ENCODE measurements at regions not wholly inside any gene's neighbourhood (a gene's known extent, or its start where the extent isn't known, plus 50 kb on each side); places are given as distances from the start of the nearest gene placed in this dataset.

- 84% methylated on average over 3 of the region's 3 CpGs for WGBS
- Histone ChIP-seq H3K4me1 (peaks cover 4 to 14% (median 8%) of the 10 kb centered on the region in 4 donors), H3K36me3 (no peaks in the 10 kb centered on the region), H3K4me3 (no peak overlapping the region), H3K27ac (replicated peaks in 1 of 4) (no peak overlapping the region), H3K9me3 (no peaks in the 10 kb centered on the region), H3K27me3 (no peaks in the 10 kb centered on the region)
- no peak for DNase-seq (ENCODE audit: extremely low spot score)
- TF ChIP-seq POLR2A (IDR thresholded peaks at IDR 0.05; ENCODE audit: low read depth) (no peak), EP300 (IDR thresholded peaks at IDR 0.05) (no peak), POLR2AphosphoS5 (IDR thresholded peaks at IDR 0.05) (no peak)
- TF ChIP-seq, protein P1, sequence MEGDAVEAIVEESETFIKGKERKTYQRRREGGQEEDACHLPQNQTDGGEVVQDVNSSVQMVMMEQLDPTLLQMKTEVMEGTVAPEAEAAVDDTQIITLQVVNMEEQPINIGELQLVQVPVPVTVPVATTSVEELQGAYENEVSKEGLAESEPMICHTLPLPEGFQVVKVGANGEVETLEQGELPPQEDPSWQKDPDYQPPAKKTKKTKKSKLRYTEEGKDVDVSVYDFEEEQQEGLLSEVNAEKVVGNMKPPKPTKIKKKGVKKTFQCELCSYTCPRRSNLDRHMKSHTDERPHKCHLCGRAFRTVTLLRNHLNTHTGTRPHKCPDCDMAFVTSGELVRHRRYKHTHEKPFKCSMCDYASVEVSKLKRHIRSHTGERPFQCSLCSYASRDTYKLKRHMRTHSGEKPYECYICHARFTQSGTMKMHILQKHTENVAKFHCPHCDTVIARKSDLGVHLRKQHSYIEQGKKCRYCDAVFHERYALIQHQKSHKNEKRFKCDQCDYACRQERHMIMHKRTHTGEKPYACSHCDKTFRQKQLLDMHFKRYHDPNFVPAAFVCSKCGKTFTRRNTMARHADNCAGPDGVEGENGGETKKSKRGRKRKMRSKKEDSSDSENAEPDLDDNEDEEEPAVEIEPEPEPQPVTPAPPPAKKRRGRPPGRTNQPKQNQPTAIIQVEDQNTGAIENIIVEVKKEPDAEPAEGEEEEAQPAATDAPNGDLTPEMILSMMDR (IDR thresholded peaks at IDR 0.05): no peak
- intact Hi-C loops (cut with DNase I): no loop called here
These were observed 132.4 kb upstream of the FSHR start for GRCh38 chr2:49286726-49287125.

DNA sequence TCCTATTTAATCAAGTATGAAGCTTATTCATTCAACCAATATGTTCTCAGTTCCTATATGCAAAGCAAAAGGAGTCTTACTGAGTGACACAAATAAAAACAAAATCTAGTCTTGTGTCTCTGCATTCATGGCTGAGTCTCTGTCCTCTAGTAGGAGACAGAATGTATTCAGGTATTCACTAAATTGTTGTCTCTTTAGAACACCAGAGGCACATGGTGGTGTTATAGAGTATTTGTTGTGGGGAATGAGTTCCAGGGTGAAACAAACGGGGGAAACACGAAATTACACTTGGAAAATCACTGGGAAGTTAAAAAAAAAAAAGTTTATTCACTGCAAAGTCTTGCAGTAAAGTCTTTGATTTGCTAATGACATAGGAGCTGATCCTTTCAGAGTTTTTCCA lies 131.7 kb upstream of the FSHR start:
- 78% methylated on average over 2 of the region's 2 CpGs for WGBS
- no peak for TF ChIP-seq POLR2A (IDR thresholded peaks at IDR 0.05; ENCODE audit: low read depth)
- no peak for DNase-seq (ENCODE audit: extremely low spot score)
- intact Hi-C loops (cut with DNase I): no loop called here
- H3K27me3 ChIP-seq: no peaks in the 10 kb centered on the region
- no peaks in the 10 kb centered on the region for H3K9me3 ChIP-seq
- no peaks in the 10 kb centered on the region for H3K36me3 ChIP-seq
- peaks cover 4 to 14% (median 8%) of the 10 kb centered on the region in 4 donors for H3K4me1 ChIP-seq
- no peak overlapping the region for H3K27ac ChIP-seq (replicated peaks in 1 of 4)
- no peak overlapping the region for H3K4me3 ChIP-seq

DNA sequence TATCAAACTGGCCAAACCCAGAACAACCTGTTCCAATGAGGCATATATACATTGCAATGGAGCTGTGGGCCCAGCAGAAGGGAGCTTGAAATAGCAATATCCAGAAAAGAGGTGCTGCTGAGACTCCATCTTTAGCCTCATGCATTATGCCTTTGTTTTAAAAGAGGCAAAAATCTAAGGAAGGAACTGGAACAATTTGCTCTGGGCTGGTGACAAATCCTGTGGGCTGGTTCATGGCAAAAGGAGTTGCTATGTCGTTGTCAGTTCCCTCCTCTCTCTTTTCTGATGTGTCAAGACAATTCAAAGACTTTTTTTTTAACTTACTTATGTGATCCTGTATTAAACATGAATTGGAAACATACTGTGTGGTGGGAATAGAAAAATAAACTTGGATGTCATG lies 124.2 kb upstream of the FSHR start:
- intact Hi-C loops (cut with DNase I): no loop called here
- no peak overlapping the region for H3K27ac ChIP-seq (replicated peaks in 1 of 4)
- peaks cover 0 to 6% (median 0%) of the 10 kb centered on the region in 4 donors for H3K9me3 ChIP-seq
- 74% methylated on average over 1 of the region's 1 CpG for WGBS
- DNase-seq (ENCODE audit: extremely low spot score): no peak
- H3K4me1 ChIP-seq: no peaks in the 10 kb centered on the region
- no peaks in the 10 kb centered on the region for H3K36me3 ChIP-seq
- TF ChIP-seq, protein P1 (IDR thresholded peaks at IDR 0.05): no peak
- TF ChIP-seq POLR2A (IDR thresholded peaks at IDR 0.05; ENCODE audit: low read depth) (no peak), EP300 (IDR thresholded peaks at IDR 0.05) (no peak), POLR2AphosphoS5 (IDR thresholded peaks at IDR 0.05) (no peak)
- H3K4me3 ChIP-seq: no peak overlapping the region
- no peaks in the 10 kb centered on the region for H3K27me3 ChIP-seq

GRCh38 chr2:49278141-49278540 lies 123.8 kb upstream of the FSHR start:
- H3K27me3 ChIP-seq: no peaks in the 10 kb centered on the region
- intact Hi-C loops (cut with DNase I): no loop called here
- H3K27ac ChIP-seq (replicated peaks in 1 of 4): no peak overlapping the region
- H3K4me1 ChIP-seq: no peaks in the 10 kb centered on the region
- no peak for DNase-seq (ENCODE audit: extremely low spot score)
- no peaks in the 10 kb centered on the region for H3K36me3 ChIP-seq
- peaks cover 0 to 6% (median 0%) of the 10 kb centered on the region in 4 donors for H3K9me3 ChIP-seq
- TF ChIP-seq EP300 (IDR thresholded peaks at IDR 0.05) (no peak), POLR2A (IDR thresholded peaks at IDR 0.05; ENCODE audit: low read depth) (no peak)
- H3K4me3 ChIP-seq: no peak overlapping the region

DNA sequence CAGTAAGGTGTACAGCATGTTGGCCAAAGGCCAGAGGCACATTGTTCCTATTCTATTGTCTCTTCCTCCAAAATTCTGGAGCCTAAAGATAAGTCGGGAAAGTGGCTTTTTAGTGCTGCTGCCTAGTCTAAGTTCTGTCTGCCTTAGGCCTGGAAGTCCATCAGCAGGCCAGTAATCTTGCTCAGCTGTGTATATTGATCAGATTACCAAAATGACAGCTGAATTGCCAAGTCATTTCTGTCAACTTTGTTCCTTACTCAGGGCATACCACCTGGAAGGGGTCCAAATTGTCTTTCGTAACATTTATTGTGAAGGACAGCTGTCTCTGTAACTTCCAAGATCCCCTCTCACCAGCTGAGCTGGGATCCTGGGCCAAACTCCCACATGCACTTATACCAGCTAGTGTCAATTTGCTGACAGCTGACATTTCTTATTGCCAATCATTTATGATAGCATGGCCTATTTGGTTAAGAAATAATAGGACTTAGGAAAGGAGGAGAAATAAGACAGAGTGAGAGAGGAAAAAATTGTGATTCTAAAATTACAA lies 116.8 kb upstream of the FSHR start:
- Histone ChIP-seq H3K4me3 (no peak overlapping the region), H3K4me1 (no peaks in the 10 kb centered on the region), H3K9me3 (no peaks in the 10 kb centered on the region), H3K27me3 (no peaks in the 10 kb centered on the region), H3K36me3 (no peaks in the 10 kb centered on the region), H3K27ac (replicated peaks in 1 of 4) (no peak overlapping the region)
- 83% methylated on average over 2 of the region's 2 CpGs for whole genome bisulfite sequencing
- TF ChIP-seq, protein P1 (IDR thresholded peaks at IDR 0.05): no peak
- TF ChIP-seq POLR2AphosphoS5 (IDR thresholded peaks at IDR 0.05): no peak
- no peak for TF ChIP-seq POLR2A (IDR thresholded peaks at IDR 0.05; ENCODE audit: low read depth)
- no peak for TF ChIP-seq EP300 (IDR thresholded peaks at IDR 0.05)
- intact Hi-C loops (cut with DNase I): no loop called here
- no peak for DNase-seq (ENCODE audit: extremely low spot score)

GRCh38 chr2:49270091-49270490 lies 115.8 kb upstream of the FSHR start:
- Histone ChIP-seq H3K4me3 (no peak overlapping the region), H3K27ac (replicated peaks in 1 of 4) (no peak overlapping the region), H3K4me1 (peaks cover 0 to 3% (median 0%) of the 10 kb centered on the region in 4 donors), H3K27me3 (no peaks in the 10 kb centered on the region), H3K9me3 (no peaks in the 10 kb centered on the region), H3K36me3 (no peaks in the 10 kb centered on the region)
- DNase-seq (ENCODE audit: extremely low spot score): no peak
- 95% methylated on average over 6 of the region's 6 CpGs for WGBS
- intact Hi-C loops (cut with DNase I): no loop called here
- no peak for TF ChIP-seq EP300 (IDR thresholded peaks at IDR 0.05)
- TF ChIP-seq, protein P1 (IDR thresholded peaks at IDR 0.05): no peak
- no peak for TF ChIP-seq POLR2AphosphoS5 (IDR thresholded peaks at IDR 0.05)
- TF ChIP-seq POLR2A (IDR thresholded peaks at IDR 0.05; ENCODE audit: low read depth): no peak

Data from esophagus muscularis mucosa (tissue), 4 donors.